ENCODE measurements at regions not wholly inside any gene's neighbourhood (a gene's known extent, or its start where the extent isn't known, plus 50 kb on each side); places are given as distances from the start of the nearest gene placed in this dataset.

GRCh38 chr11:13603661-13604060 is 64.8 kb upstream of the FAR1 start:
- CTCF ChIA-PET: no interaction called here
- no peak for ATAC-seq (ENCODE audit: low read depth)
- H3K4ac ChIP-seq (ENCODE audit: low read depth, low read length): no peak overlapping the region
- H3K27ac ChIP-seq (ENCODE audit: insufficient read depth, low read length): no peak overlapping the region
- no peak overlapping the region for H2AK5ac ChIP-seq (ENCODE audit: low read depth, low read length)
- TF ChIP-seq CHD1 (IDR thresholded peaks at IDR 0.05; ENCODE audit: low read depth, low read length) (no peak), NFE2L2 (IDR thresholded peaks at IDR 0.05; ENCODE audit: low read depth, low read length) (no peak), POLR2A (IDR thresholded peaks at IDR 0.05; ENCODE audit: low read depth, low read length) (no peak), MAZ (IDR thresholded peaks at IDR 0.05; ENCODE audit: borderline replicate concordance, low read depth, low read length) (no peak), MXI1 (IDR thresholded peaks at IDR 0.05; ENCODE audit: borderline replicate concordance, low read depth, low read length) (no peak), SMC3 (IDR thresholded peaks at IDR 0.05; ENCODE audit: low read depth, low read length) (no peak), BHLHE40 (IDR thresholded peaks at IDR 0.05; ENCODE audit: low read depth, low read length) (no peak), RCOR1 (IDR thresholded peaks at IDR 0.05; ENCODE audit: insufficient replicate concordance, low read length) (no peak)
- intact Hi-C loops (cut with micrococcal nuclease) (no loop called here), dilution Hi-C loops (cut with HindIII; ENCODE audit: low sequenced_read_pairs, unreplicated experiment) (no loop called here), in situ Hi-C loops (cut with MboI; ENCODE audit: low sequenced_read_pairs) (no loop called here)
- no peak overlapping the region for H3K23ac ChIP-seq (ENCODE audit: low read depth, low read length)
- no peaks in the 10 kb centered on the region for H3K27me3 ChIP-seq (ENCODE audit: control insufficient read depth, insufficient read depth, low read length)
- no peak overlapping the region for H3K18ac ChIP-seq (ENCODE audit: low read depth, low read length)
- POLR2A ChIA-PET (ENCODE audit: unreplicated experiment): no interaction called here
- no peaks in the 10 kb centered on the region for H3K9me1 ChIP-seq (ENCODE audit: insufficient read depth, low read length)
- H3K79me1 ChIP-seq (ENCODE audit: low read depth in 1 of 2, low read length in 2 of 2): no peaks in the 10 kb centered on the region
- H4K20me1 ChIP-seq (ENCODE audit: insufficient read depth, low read length): no peaks in the 10 kb centered on the region
- no peak overlapping the region for H3K56ac ChIP-seq (ENCODE audit: extremely low read depth, insufficient read depth, low read length)
- no peaks in the 10 kb centered on the region for H3K4me1 ChIP-seq (ENCODE audit: control insufficient read depth, insufficient read depth, low read length)
- H2AK9ac ChIP-seq (replicated peaks; ENCODE audit: low read depth, low read length, poor library complexity): no peak overlapping the region
- no peak overlapping the region for H3K14ac ChIP-seq (replicated peaks; ENCODE audit: low read depth, low read length)
- H3K9ac ChIP-seq (ENCODE audit: low read depth, low read length): no peak overlapping the region
- no TSS peak for BruUV-seq (replicated peaks)
- H3K4me2 ChIP-seq (ENCODE audit: low read depth, low read length): no peak overlapping the region
- H2BK5ac ChIP-seq (ENCODE audit: low read depth, low read length, poor library complexity, severe bottlenecking): no peak overlapping the region
- no peak overlapping the region for H2BK20ac ChIP-seq (ENCODE audit: low read depth, low read length)
- no peaks in the 10 kb centered on the region for H3K9me3 ChIP-seq (ENCODE audit: control insufficient read depth, insufficient read depth, low read length)
- H2BK120ac ChIP-seq (ENCODE audit: low read depth, low read length): no peak overlapping the region
- H2AFZ ChIP-seq (replicated peaks; ENCODE audit: low read length, poor library complexity): no peak overlapping the region
- H3K4me3 ChIP-seq (ENCODE audit: insufficient read depth, low read depth, low read length): no peak overlapping the region
- H3K36me3 ChIP-seq (ENCODE audit: control insufficient read depth, insufficient read depth, low read length): no peaks in the 10 kb centered on the region
- H4K91ac ChIP-seq (ENCODE audit: insufficient read depth, low read depth, low read length): no peak overlapping the region
- no peak overlapping the region for H4K5ac ChIP-seq (ENCODE audit: low read depth, low read length)
- no CpG with 5 or more reads among the region's 1 CpG for WGBS, 2 experiments (ENCODE audit: extremely low coverage in 2 of 2, insufficient read length in 1 of 2)
- no peak overlapping the region for H2BK15ac ChIP-seq (ENCODE audit: low read depth, low read length)
- H4K8ac ChIP-seq (ENCODE audit: low read depth in 2 of 2, low read length in 2 of 2): no peak overlapping the region
- DNase-seq: no peak

Data from IMR-90 (cell line).